Epidermal melanocyte (primary cell): ENCODE measurements at regions not wholly inside any gene's neighbourhood (a gene's known extent, or its start where the extent isn't known, plus 50 kb on each side); places are given as distances from the start of the nearest gene placed in this dataset.
"Not testable (repeated sequence)": the region's sequence is repeated elsewhere in the genome, so short reads cannot be mapped to it uniquely, and the experiment has no call there.

ENCODE experiments used
- DNase-seq: peaks from one replicate; pipeline ENCODE4 v3.0.0; 2011; ENCODE audit warnings: low spot score; ENCODE audit not compliant: insufficient read length

DNA sequence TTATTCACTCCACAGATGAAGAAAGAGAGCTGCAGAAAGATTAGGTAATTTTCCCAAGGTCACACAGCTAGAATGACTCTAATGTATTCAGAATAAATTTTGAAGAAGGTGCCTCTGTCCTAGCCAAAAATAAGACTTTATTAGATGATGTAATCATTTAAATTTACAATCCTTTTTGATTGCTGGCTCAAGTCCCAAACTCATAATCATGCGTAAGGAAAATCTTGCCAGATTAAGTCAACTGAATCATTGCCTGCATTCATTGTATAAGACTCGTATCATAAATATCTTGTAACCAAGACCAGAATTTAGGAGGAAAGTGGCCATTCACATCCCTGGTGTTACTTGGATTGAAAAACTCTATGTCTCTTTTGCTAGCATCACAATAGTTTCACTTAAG, 53.1 kb upstream of the STK39 start:
- DNase-seq: no peak

DNA sequence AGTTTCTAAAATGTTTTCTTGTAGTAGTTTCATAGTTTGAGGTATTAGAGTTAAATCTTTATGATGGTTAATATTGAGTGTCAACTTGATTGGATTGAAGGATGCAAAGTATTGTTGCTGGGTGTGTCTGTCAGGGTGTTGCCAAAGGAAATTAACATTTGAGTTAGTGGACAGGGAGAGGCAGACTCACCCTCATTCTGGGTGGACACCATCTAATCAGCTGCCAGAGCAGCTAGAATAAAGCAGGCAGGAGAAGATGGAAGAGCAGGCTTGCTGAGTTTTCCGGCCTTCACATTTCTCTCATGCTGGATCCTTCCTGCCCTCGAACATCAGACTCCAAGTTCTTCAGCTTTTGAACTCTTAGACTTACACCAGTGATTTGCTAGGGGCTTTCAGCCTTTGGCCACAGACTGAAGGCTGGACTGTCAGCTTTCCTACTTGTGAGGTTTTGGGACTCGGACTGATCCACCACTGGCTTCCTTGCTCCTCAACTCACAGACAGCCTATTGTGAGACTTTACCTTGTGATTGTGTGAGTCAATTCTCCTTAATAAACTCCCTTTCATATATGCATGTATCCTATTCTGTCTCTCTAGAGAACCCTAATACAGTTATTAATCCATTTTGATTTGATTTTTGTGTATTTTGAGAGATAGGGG, 56.8 kb upstream of the STK39 start:
- no peak for DNase-seq

DNA sequence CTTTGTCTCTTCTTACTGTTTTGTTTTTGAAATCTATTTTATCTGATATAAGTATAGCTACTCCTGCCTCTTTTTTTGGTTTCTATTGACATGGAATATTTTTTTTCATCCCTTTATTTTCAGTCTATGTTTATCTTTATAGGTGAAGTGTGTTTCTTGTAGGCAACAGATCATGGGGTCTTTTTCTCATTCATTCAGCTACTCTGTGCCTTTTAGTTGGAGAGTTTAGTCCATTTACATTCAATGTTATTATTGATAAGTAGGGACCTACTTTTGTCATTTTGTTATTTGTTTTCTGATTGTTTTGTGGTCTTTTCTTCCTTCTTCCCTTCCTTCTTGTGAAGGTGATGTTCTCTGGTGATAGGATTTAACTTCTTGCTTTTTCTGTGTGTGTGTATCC, 60.0 kb upstream of the STK39 start:
- DNase-seq: no peak

DNA sequence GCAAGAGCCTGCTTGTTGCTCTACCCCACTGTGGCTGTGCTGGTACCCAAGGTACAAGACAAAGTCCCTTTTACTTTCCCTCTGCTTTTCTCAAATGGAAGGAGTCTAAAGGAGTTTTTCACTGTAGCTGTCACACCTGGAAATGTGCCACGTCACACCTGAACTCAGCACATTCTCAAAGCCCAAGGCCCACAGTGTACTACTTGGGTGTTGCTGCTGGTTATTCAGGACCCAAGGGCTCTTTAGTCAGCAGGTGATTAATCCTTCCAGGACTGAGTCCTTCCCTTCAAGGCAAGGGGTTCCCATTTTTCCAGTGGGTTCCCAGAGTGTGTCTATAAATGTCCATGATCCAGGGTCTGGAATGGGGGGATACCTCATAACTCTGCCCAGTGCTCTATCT, 63.2 kb upstream of the STK39 start:
- no peak for DNase-seq

DNA sequence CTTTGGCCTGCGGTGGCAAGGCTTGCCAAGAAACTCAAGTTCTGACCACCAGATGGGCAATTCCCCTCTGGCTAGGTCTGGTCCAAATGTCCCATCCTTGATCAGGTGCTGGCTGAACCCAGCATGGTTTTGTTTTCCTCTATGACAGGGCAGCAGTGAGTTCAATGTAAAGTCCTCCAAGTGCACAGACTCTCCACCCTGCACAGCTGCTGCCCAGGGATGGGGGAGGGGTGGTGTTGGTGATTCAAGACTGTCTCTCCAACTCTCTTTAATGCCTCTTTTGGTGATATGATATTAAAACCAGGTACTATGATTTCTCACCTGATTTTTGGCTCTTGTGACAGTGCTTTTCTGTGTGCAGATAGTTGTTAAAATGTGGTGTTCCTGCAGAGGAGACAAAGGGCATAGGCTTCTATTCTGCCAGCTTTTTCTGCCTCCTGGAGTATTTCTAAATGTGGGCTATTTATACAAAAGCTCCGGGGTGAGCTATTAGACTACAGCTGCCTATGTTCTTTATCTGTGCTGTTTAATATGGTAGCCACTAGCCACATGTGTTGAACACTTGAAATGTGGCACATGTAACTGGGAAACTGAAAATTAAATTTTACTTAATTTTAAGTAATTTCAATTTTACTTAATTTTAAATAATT, 64.0 kb upstream of the STK39 start:
- no peak for DNase-seq

DNA sequence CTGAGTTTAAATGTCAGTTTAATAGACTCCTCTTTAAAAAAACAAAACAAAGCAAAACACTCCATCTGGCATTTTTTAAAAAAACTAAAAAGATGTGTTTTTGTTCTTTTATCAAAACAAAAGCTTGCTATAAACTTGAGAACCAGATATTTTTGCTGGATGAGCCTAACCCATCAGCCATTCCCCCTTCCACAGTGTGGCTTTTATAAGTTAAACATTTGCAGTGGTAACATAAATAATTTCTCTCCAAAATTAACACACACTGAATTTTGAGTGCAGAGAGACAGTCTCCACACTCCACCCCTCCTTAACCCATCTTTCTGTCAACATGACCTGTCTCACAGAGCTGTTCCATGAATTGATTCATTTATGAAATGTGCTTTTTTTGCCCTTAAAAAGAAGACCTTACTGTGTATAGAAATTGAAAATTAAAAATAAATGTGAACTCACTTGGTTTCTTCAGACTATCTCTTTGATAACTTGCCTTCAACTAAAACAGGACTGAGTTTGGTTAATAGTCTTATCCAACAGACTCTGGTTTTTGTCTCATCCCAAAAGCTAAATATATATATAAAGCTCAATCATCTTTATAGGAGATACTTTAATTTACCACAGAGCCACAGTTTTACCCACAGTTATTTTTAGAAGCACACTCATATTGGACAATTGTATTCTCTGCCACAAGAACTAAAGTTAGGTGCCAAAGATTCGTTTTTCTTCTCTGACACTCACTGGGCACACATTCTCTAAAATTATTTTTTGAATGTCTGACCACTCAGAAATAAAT, 64.8 kb upstream of the STK39 start:
- DNase-seq: no peak

DNA sequence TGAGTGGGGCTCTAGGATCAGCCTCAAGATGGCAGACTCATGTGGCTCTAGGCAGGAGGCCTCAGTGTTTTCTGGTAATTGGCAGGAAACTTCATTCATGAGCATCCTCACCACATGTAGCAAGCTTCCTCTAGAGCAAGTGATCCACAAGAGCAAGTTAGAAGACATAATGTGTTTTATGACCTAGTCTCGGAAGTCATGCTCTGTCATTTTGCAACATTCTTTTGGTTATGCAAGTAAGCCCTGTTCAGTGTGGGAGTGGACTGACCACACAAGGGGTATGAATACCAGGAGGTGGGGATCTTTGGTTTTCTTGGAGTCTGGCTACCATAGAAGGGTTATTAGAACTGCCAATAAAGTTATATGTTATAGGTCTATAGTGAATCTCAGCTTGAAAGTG, 66.8 kb upstream of the STK39 start:
- DNase-seq: no peak

DNA sequence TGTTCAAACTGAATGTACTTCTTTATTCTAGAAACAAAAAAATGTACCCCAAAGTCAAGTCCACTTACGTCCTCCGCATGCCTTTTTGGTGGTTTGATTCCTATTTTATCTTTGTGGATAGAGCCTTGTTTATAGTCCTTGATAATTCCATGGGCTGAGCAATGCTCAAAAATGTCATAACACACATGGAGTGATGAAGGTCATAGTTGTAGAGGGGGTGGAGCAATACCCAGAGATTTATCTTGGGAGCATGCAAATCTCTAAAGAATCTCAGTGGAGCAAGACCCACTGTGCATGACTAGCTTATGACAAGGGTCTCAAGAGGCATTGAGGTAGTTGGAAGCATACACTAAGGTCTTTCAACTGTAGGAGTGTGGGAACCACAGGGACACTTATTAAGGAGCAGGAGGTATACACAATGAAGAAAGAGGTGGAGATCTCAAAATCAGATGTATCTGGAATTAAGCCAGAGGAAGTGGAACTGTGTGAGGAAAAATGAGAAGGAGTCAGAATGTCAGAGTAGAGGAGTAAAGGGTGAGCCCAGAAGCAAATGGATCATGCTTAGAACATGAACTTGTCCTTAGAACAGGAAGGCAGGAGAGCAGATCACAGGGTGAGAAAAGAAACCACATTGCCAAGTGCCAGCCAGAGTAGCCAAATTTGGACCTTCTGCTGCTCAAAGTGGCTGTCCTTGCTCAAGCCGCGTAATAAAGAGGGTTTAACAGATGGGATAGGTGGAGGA, 68.1 kb upstream of the STK39 start:
- no peak for DNase-seq

DNA sequence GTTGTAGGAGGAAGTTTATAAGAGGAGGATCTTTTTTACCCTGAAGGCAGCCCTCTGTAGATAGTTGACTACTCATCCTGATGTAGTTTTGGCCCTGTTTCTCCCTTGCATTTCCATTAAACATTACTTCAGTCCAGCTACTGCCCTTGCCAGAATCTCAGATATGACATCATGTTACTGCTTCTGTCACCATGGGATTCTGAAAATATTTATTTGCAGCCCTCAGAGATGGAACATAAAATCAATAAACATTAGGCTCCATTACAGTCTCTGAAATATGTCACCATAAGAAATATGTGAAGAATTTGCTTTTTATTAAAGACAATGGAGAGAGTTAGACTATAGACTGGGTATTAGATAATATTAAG, 68.7 kb upstream of the STK39 start:
- no peak for DNase-seq

DNA sequence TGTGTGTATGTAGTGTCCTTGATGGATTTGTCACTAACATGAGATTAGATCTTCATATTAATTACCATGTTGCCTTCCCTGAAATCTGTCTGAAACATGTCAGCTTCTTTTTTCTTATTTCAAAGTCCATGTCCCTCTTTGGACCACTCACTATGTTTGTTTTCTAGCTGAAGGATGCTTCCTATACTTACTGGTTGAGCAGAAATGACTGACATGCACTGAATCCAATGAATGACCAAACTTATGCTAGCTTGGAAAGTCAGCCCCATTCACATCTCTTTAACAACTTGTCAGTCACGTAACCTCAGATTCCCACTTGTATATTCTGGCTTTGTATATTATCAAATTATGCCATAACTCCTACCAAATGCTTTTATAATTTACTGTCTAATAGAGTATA, 69.9 kb upstream of the STK39 start:
- no peak for DNase-seq

DNA sequence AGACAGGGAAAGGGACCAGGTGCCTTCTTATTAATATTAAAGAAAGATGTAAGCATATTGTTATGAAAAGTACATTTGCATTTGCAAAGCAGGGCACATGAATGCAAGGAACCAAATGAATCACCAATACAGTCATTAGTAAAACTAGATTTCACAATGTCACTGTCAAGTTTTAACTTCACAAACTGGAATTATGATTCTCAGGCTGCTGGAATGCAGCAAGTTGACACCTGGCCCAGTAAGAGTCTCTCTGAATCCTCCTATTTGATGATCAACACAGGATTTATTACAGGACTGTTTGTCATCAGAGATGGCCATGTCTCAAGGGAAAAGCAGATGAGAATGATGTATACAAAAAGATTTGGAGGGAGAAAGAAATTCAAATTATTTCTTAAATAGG, 72.9 kb upstream of the STK39 start:
- DNase-seq: no peak

DNA sequence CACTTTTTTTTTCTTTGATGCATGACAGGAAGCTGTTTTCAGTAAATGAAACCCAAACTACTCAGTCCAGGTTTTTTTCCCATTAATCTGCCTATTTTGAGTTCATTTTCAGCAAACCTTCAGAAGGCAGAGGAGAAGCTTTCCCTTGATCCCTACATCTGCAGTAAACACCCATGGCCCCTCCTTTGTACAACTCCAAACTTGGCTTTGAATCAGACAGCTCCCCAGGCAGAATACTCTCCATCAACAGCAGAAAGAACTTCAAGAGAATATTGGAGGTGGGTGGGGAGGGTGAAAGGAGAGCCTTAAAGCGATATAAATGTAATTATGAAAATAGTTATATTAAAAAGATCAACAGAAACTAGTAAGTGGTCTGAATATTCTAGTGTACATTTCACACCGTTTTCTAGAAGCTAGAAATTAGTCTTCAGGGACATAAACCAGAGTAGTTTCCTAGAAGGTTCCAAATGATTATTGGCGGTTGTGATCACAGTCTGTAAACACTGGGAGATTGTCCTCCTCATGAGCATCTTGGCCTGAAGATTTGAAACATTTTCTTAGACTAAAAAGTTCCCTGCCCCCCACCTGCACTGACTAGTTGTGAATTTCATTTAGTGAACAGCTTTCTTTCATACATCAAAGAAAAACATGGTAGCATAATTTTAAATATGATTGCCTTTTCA, 75.1 kb upstream of the STK39 start:
- no peak for DNase-seq

DNA sequence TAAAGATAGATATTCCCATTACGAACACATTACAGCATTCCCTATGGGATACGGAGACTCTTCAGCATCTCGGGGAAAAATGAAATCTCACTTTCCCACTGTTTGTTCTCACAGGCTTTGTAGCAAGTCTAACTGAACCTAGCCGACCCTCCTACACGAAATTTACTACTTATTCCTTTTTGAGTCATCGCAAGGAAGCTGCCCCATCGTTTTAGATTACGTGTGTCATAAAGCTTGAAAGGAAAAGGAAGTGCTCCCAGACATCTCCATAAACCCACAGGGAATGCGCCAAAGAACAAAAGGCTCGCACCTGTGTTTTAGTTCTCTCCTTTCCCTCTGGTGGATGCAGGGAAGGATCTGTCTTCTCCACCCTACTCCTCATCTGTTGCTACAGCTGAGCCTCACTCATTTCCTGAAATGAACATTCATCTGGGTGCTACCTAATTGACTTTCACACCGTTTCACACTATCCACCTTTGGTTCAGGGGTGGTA, 76.2 kb upstream of the STK39 start:
- DNase-seq: no peak

DNA sequence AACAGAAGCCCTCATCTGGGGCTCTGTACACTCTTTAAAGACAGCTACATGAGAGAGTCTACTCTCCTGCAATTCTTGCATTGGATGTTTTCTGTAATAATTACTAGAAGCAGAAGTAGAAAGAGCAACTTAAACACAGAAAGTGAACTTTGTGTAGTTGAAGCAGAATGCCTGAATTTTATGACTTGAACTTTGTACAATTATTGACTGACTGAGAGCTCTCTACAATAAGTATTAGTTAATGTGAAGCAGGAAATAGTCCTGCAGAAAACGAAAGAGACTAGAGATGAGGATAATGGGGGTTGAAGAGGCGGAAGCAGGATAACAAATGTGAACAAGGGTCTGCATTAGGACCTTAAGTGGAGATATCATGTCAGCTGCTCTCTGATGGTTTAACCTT, 79.2 kb upstream of the STK39 start:
- no peak for DNase-seq

DNA sequence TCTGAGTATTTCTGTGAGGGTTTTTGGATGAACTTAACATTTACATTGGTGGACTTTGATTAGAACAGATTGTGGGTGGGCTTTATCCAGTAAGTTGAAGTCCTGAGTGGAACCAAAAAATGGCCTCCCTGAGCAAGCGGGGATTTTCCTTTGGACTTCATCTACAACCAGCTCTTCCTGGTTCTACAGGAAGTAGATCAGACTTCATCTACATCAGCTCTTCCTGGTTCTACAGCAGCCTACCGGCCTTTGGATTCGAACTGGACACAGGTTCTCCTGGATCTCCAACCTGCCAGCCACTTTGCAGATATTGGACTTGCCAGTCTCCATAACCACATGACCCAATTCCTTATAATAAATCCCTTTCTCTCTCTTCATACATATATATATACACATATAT, 79.9 kb upstream of the STK39 start:
- no peak for DNase-seq

DNA sequence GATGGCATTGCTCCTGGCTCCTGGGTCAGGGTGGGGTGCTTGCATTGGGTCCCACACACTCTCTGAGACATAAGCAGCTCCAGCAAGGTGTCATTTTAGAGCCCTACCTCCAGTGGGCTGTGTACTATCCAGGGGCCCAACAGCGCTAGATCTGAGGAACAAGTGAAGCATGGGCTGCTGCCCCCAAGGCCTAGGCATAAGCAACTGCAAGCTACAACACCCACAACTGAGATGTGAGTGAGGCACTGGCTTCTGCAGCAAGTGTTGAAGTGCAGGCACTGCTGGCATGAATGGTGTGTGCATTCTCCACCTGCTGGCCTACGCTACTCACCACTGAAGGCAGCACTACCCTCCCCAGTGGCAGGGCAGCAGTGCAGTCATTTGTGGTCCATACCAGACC, 81.0 kb upstream of the STK39 start:
- no peak for DNase-seq

DNA sequence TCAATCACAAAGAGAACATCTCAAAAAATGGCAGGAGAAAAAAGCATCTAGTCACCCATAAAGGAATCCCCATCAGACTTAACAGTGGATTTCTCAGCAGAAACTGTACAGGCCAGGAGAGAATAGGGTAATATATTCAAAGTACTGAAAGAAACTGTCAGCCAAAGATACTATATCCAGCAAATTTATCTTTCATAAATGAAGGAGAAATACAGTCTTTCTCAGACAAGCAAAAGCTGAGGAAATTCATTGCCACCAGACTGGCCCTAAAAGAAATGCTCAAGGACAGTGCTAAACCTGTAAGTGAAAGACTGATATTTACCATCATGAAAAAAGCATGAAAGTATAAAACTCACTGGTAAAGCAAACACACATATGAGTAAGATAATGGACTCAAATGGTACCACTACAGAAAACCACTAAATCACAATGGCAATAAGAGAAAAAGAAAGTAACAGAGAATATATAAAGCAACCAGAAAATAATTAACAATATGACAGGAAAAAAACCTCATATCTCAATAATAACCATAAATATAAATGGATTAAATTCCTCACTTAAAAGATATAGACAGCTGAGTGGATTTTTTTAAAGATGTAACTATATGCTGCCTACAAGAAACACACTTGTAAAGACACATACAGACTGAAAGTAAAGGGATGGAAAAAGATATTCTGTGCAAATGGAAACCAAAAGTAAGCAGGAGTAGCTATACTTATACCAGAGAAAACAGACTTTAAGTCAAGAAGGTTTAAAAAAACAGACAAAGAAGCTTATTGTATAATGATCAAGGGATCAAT, 83.4 kb upstream of the STK39 start:
- DNase-seq: no peak

DNA sequence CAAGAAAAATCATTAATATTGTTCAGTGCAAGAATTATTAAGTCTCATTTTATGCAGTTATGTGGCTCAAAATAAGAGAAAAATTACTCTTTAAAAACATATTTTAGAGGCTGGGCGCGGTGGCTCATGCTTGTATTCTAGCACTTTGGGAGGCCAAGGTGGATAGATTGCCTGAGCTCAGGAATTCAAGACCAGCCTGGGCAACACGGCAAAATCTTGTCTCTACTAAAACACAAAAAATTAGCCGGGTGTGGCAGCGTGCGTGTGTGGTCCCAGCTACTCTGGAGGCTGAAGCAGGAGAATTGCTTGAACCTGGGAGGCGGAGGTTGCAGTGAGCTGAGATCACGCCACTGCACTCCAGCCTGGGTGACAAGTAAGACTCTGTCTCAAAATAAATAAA, 87.9 kb upstream of the STK39 start:
- not testable (repeated sequence) for DNase-seq

DNA sequence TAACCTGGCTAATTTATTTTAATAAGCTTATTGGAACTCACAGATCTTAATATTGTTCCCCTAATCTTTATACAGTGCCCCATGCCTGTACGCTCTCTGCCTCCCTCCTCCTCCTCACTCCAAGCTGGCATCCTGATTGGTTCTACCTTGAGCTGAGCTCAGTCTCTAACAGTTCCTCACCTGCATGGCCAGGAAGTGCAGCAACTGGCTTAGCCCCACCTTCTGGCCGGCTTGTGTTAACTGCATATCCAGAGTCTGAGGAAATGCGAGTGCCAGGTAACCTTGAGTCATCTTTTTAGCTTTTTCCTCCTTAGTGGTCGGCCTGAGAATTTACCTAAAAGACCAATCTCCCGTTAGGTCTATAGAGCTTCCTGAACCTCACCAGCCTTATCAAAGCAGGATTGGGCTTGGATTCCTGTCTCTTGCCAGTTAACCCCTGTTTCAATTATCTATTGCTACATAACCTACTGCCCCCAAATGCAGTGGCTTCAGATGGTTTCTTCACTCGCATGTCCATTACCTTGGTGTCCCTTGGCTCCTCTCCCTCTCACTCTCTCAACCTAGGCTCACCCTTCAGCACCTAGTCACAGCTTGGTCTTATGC, 89.5 kb upstream of the STK39 start:
- no peak for DNase-seq

DNA sequence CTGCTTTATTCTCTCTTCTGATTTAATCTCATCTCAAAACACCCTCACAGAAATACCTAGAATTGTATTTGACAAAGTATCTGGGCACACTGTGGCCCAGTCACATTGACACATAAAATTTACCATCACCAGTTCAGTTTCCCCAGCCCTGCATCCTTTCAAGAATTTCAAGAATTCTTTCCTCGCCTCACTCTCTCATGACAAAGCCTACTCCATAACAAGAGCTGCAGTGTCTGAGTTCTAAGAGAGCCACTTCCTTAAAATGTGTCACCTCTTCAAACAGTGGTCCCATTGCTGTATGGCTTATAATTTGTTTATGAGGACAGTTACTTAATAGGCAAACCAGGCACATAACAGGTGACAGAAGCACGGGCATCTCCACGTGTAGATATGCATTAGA, 90.9 kb upstream of the STK39 start:
- DNase-seq: no peak
